ENCODE measurements at regions not wholly inside any gene's neighbourhood (a gene's known extent, or its start where the extent isn't known, plus 50 kb on each side); places are given as distances from the start of the nearest gene placed in this dataset.
"Not testable (repeated sequence)": the region's sequence is repeated elsewhere in the genome, so short reads cannot be mapped to it uniquely, and the experiment has no call there.

- in situ Hi-C loops (cut with MboI); H3K4me3 ChIP-seq; H4K20me1 ChIP-seq (replicated peaks; ENCODE audit: control insufficient read depth, insufficient read depth, low read length); H3K4me1 ChIP-seq (replicated peaks in 1 of 2; ENCODE audit: control insufficient read depth in 2 of 2, insufficient read depth in 2 of 2, low read length in 2 of 2); H3K27ac ChIP-seq (ENCODE audit: extremely low read depth, low read depth, low read length); H3K4me2 ChIP-seq (ENCODE audit: insufficient read depth, low read length); POLR2A ChIA-PET; H2AFZ ChIP-seq (ENCODE audit: low read depth, low read length); ATAC-seq; H3K36me3 ChIP-seq (ENCODE audit: control insufficient read depth, insufficient read depth, low read length); H3K9me1 ChIP-seq (ENCODE audit: control insufficient read depth, insufficient read depth, low read length); H3K27me3 ChIP-seq (ENCODE audit: control insufficient read depth in 2 of 2, insufficient read depth in 2 of 2, low read length in 2 of 2); H3K9ac ChIP-seq (ENCODE audit: insufficient read depth in 1 of 2, low read depth in 2 of 2, low read length in 2 of 2); H3K9me3 ChIP-seq (replicated peaks; ENCODE audit: control insufficient read depth, insufficient read depth, low read depth, low read length); H3K79me2 ChIP-seq (ENCODE audit: control insufficient read depth, insufficient read depth, low read length); intact Hi-C loops (cut with micrococcal nuclease); BruUV-seq (replicated peaks); DNase-seq (ENCODE audit: extremely low read depth in 1 of 4, low spot score in 3 of 4); CTCF ChIA-PET (ENCODE audit: low intra/inter-chr PET ratio); FAIRE-seq: not testable (repeated sequence)
- 2% methylated on average over 10 of the region's 37 CpGs for WGBS (ENCODE audit: insufficient coverage, low coverage, missing lambda C conversion rate)
Measured at GRCh38 chrX:23523026-23523657, 144.2 kb upstream of the PRDX4 start.

GRCh38 chrX:23524467-23524866 lies 142.8 kb upstream of the PRDX4 start:
- Histone ChIP-seq H3K9me1 (ENCODE audit: control insufficient read depth, insufficient read depth, low read length) (no peaks in the 10 kb centered on the region), H3K27ac (ENCODE audit: extremely low read depth, low read depth, low read length) (no peak overlapping the region), H2AFZ (ENCODE audit: low read depth, low read length) (no peak overlapping the region), H4K20me1 (replicated peaks; ENCODE audit: control insufficient read depth, insufficient read depth, low read length) (no peaks in the 10 kb centered on the region), H3K4me1 (replicated peaks in 1 of 2; ENCODE audit: control insufficient read depth in 2 of 2, insufficient read depth in 2 of 2, low read length in 2 of 2) (no peaks in the 10 kb centered on the region), H3K4me3 (no peak overlapping the region), H3K9me3 (replicated peaks; ENCODE audit: control insufficient read depth, insufficient read depth, low read depth, low read length) (no peaks in the 10 kb centered on the region), H3K27me3 (ENCODE audit: control insufficient read depth in 2 of 2, insufficient read depth in 2 of 2, low read length in 2 of 2) (no peaks in the 10 kb centered on the region), H3K9ac (ENCODE audit: insufficient read depth in 1 of 2, low read depth in 2 of 2, low read length in 2 of 2) (no peak overlapping the region), H3K79me2 (ENCODE audit: control insufficient read depth, insufficient read depth, low read length) (no peaks in the 10 kb centered on the region), H3K4me2 (ENCODE audit: insufficient read depth, low read length) (no peak overlapping the region), H3K36me3 (ENCODE audit: control insufficient read depth, insufficient read depth, low read length) (no peaks in the 10 kb centered on the region)
- in situ Hi-C loops (cut with MboI) (no loop called here), intact Hi-C loops (cut with micrococcal nuclease) (no loop called here)
- DNase-seq (ENCODE audit: extremely low read depth in 1 of 4, low spot score in 3 of 4) (no peak), FAIRE-seq (no peak), ATAC-seq (no peak)
- ChIA-PET CTCF (ENCODE audit: low intra/inter-chr PET ratio) (no interaction called here), POLR2A (no interaction called here)
- WGBS (ENCODE audit: insufficient coverage, low coverage, missing lambda C conversion rate) = 0% methylated on average over 5 of the region's 5 CpGs
- no TSS peak for BruUV-seq (replicated peaks)
- TF ChIP-seq XRCC5 (IDR thresholded peaks at IDR 0.05; ENCODE audit: low read depth, low read length) = no peak
- no peak for TF ChIP-seq RFX1 (IDR thresholded peaks at IDR 0.05)
- no peak for TF ChIP-seq ETS1 (conservative IDR thresholded peaks at IDR 0.05; ENCODE audit: control insufficient read depth, low read depth, low read length)
- no peak for TF ChIP-seq KLF1 (tag; IDR thresholded peaks at IDR 0.05)
- no peak for TF ChIP-seq KAT7 (CRISPR knock-in tag; IDR thresholded peaks at IDR 0.05; ENCODE audit: borderline replicate concordance)
- TF ChIP-seq MCM3 (IDR thresholded peaks at IDR 0.05) = no peak
- TF ChIP-seq ZBTB11 (CRISPR knock-in tag; IDR thresholded peaks at IDR 0.05) = no peak
- TF ChIP-seq YBX1 (IDR thresholded peaks at IDR 0.05) = no peak
- TF ChIP-seq ZC3H11A (IDR thresholded peaks at IDR 0.05; ENCODE audit: low read depth, low read length) = no peak

All from K562 (cell line).